ENCODE measurements at regions not wholly inside any gene's neighbourhood (a gene's known extent, or its start where the extent isn't known, plus 50 kb on each side); places are given as distances from the start of the nearest gene placed in this dataset.

GRCh38 chr4:83725336-83726085 is 189.6 kb downstream of the GPAT3 start:
- ATAC-seq (no peak), DNase-seq (ENCODE audit: missing footprints) (no peak)
- intact Hi-C loops (cut with DNase I) = no loop called here

GRCh38 chr4:83724485-83725335 is 188.8 kb downstream of the GPAT3 start:
- intact Hi-C loops (cut with DNase I) = no loop called here
- ATAC-seq (no peak), DNase-seq (ENCODE audit: missing footprints) (no peak)

GRCh38 chr4:83723609-83724008 is 187.7 kb downstream of the GPAT3 start:
- intact Hi-C loops (cut with DNase I) = no loop called here
- ATAC-seq = no peak
- DNase-seq (ENCODE audit: missing footprints) = no peak

- no peak for DNase-seq (ENCODE audit: missing footprints)
- no peak for ATAC-seq
- intact Hi-C loops (cut with DNase I) = no loop called here
Measured at GRCh38 chr4:83722730-83723269, 186.9 kb downstream of the GPAT3 start.

- no peak for ATAC-seq
- intact Hi-C loops (cut with DNase I) = no loop called here
Measured at GRCh38 chr4:83716874-83717273, 181.0 kb downstream of the GPAT3 start.

GRCh38 chr4:83712890-83713289 is 177.0 kb downstream of the GPAT3 start:
- DNase-seq (ENCODE audit: missing footprints) (no peak), ATAC-seq (no peak)
- intact Hi-C loops (cut with DNase I) = no loop called here

More at GRCh38 chr4:83716874-83717273, 181.0 kb downstream of the GPAT3 start:
- no peak for DNase-seq (ENCODE audit: missing footprints)

GRCh38 chr4:83709627-83710026 is 173.7 kb downstream of the GPAT3 start:
- DNase-seq (ENCODE audit: missing footprints) = no peak
- intact Hi-C loops (cut with DNase I) = no loop called here
- no peak for ATAC-seq

- ATAC-seq = no peak
- intact Hi-C loops (cut with DNase I) = no loop called here
- DNase-seq (ENCODE audit: missing footprints) = no peak
Measured at GRCh38 chr4:83708500-83709175, 172.7 kb downstream of the GPAT3 start.

- DNase-seq (ENCODE audit: missing footprints) (no peak), ATAC-seq (no peak)
- intact Hi-C loops (cut with DNase I) = no loop called here
Measured at GRCh38 chr4:83704786-83705185, 168.9 kb downstream of the GPAT3 start.

- no peak for ATAC-seq
- intact Hi-C loops (cut with DNase I) = no loop called here
- no peak for DNase-seq (ENCODE audit: missing footprints)
Measured at GRCh38 chr4:83703752-83704151, 167.8 kb downstream of the GPAT3 start.

- intact Hi-C loops (cut with DNase I) = no loop called here
- ATAC-seq (no peak), DNase-seq (ENCODE audit: missing footprints) (no peak)
Measured at GRCh38 chr4:83701041-83701440, 165.1 kb downstream of the GPAT3 start.

GRCh38 chr4:83699358-83699757 is 163.4 kb downstream of the GPAT3 start:
- intact Hi-C loops (cut with DNase I) = no loop called here
- DNase-seq (ENCODE audit: missing footprints) = no peak
- no peak for ATAC-seq

- ATAC-seq = no peak
- no peak for DNase-seq (ENCODE audit: missing footprints)
- intact Hi-C loops (cut with DNase I) = no loop called here
Measured at GRCh38 chr4:83692028-83692427, 156.1 kb downstream of the GPAT3 start.

GRCh38 chr4:83686166-83686565 is 150.3 kb downstream of the GPAT3 start:
- DNase-seq (ENCODE audit: missing footprints) = no peak
- ATAC-seq = no peak
- intact Hi-C loops (cut with DNase I) = no loop called here

GRCh38 chr4:83679692-83680091 is 143.8 kb downstream of the GPAT3 start:
- ATAC-seq (no peak), DNase-seq (ENCODE audit: missing footprints) (no peak)
- intact Hi-C loops (cut with DNase I) = no loop called here

- intact Hi-C loops (cut with DNase I) = no loop called here
- DNase-seq (ENCODE audit: missing footprints) = no peak
Measured at GRCh38 chr4:83679254-83679653, 143.3 kb downstream of the GPAT3 start.

GRCh38 chr4:83677656-83678055 is 141.7 kb downstream of the GPAT3 start:
- intact Hi-C loops (cut with DNase I) = no loop called here
- no peak for ATAC-seq
- DNase-seq (ENCODE audit: missing footprints) = no peak

More at GRCh38 chr4:83679254-83679653, 143.3 kb downstream of the GPAT3 start:
- ATAC-seq = no peak

GRCh38 chr4:83664741-83665140 is 128.8 kb downstream of the GPAT3 start:
- no peak for ATAC-seq
- DNase-seq (ENCODE audit: missing footprints) = no peak
- intact Hi-C loops (cut with DNase I) = no loop called here

GRCh38 chr4:83664071-83664470 is 128.2 kb downstream of the GPAT3 start:
- DNase-seq (ENCODE audit: missing footprints) = no peak
- ATAC-seq = no peak
- intact Hi-C loops (cut with DNase I) = no loop called here
